Iris pigment epithelial cell (primary cell): ENCODE measurements at regions not wholly inside any gene's neighbourhood (a gene's known extent, or its start where the extent isn't known, plus 50 kb on each side); places are given as distances from the start of the nearest gene placed in this dataset.
A peak's percentile ranks its signal among the peaks of the same experiment; 100 is the strongest.
"Not testable (repeated sequence)": the region's sequence is repeated elsewhere in the genome, so short reads cannot be mapped to it uniquely, and the experiment has no call there.

Source experiments
- DNase-seq: peaks from one replicate; pipeline ENCODE4 v3.0.0-alpha.2; 2011; ENCODE audit warnings: low read depth

- no peak for DNase-seq
These were observed 50.2 kb upstream of the FAM174B start for GRCh38 chr15:92705764-92706163.

GRCh38 chr15:92706201-92706600, 50.6 kb upstream of the FAM174B start:
- no peak for DNase-seq

DNA sequence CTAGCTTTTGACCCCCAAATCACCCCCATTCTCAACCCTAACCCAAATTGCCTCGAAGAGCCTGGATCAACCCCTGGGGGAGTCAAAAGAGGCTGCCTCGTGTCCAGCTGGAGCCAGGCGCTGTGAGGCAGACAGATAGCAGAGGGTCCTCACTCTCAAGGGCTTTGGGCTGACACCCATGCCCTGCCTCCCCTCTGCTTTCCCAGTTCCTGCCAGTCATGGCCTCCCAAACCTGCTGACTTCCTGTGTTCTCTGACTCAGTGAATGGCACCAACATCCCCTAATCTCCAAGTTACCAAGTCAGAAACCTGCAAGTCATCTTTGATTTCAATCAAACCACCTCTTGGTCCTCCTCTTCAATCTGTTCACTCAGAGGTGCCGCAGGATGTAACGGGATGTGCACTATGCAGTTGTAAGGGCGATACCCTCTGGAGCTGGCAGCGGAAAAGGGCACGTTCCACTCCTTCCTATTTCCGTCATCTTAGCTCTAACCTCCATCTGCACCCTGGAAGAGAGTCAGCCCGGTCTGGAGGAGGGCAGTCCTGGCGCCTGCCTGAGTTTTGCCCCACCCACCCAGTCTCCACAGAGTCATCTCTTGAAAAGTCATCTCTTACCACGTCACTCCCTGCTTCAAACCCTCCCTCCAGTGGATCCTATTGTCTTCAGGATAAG, 52.4 kb upstream of the FAM174B start:
- DNase-seq, result no peak

- DNase-seq, result no peak
These were observed 53.1 kb upstream of the FAM174B start for GRCh38 chr15:92708635-92709034.

GRCh38 chr15:92709110-92709790, 53.7 kb upstream of the FAM174B start:
- DNase-seq, result no peak

GRCh38 chr15:92711457-92711831, 55.9 kb upstream of the FAM174B start:
- DNase-seq, result no peak

DNA sequence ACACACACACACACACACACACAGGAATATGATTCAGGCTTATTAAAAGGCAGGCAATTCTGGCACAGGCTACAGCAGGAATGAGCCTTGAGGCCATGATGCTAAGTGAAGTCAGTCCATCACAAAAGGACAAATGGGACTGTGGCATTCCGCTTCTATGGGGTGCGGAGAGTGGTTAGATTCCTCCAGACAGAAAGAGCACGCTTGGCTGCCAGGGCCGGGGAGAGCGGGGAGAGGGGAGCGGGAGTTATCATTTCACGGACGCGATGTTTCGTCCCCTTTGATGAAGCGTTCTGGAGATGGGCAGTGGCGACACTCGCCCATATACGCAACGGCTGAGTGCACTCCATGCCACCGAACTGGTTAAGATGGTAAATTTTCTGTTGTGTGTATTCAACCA, 58.5 kb upstream of the FAM174B start:
- peak; percentile 19 for DNase-seq

DNA sequence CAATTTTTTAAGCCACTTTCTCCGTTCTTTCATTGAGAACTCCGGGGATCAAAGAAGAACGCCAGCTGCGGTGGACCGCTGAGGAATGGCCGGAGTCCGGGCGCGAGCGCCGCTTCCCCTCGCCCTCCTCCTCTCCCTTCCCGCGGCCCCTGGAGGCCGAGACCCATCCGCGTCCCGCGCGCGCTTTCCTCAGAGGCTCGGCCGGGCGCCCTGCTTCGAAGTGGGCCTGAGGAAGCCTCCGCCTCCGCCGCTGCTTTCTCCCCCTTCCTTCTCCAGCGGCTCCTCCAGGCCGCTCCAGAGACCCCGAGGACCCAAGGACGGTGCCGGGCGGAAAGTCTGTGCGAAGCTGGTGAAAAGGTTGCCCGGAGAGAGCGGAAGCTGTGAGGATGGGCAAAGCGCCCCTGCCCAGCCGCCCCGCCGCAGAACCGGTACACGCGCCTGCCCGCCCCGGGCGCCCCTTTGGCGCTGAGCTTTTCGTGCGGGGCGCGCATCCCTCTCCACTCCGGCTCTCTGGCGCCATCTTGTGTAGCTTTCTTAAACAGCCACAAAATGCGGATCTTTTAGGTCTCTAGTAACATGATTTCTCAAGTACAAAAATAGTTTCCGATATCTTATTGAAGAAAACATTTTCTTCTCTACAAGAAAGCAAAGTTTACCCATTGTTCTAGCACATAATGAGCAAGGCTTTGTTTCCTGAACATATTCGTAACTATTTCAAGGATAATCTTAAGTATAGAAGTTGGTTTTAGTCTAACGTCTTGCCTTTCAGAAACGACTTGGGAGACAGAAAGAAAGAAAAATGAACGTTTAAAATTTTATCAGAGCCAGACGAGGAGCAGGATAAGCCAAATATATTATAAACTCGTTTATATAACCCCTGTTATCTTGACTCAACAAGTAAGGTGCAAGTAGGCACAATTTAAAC, 59.2 kb upstream of the FAM174B start:
- DNase-seq, result peak; percentile 62

GRCh38 chr15:92715758-92716157, 60.2 kb upstream of the FAM174B start:
- peak; percentile 54 for DNase-seq

- DNase-seq, result no peak
These were observed 63.4 kb upstream of the FAM174B start for GRCh38 chr15:92719021-92719420.

DNA sequence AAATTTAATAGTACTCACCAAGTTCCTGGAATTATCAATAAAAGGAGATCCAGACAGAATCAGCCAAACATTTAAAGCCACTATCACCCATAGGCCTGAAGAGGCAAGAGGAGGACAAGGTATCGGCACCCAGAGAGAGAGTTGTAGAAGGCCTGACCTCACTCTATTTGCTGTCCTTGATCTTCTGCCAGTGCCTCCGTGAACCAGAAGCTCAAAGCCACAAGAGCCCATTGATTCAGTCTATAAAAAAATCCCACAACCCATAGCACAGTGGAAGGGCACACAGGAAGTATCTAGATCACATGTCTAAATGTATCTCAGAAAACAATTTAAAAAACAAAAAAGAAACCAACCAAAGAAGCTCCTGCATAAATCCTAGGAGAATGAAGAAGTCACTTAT, 68.6 kb upstream of the FAM174B start:
- no peak for DNase-seq

GRCh38 chr15:92725171-92725570, 69.6 kb upstream of the FAM174B start:
- no peak for DNase-seq

DNA sequence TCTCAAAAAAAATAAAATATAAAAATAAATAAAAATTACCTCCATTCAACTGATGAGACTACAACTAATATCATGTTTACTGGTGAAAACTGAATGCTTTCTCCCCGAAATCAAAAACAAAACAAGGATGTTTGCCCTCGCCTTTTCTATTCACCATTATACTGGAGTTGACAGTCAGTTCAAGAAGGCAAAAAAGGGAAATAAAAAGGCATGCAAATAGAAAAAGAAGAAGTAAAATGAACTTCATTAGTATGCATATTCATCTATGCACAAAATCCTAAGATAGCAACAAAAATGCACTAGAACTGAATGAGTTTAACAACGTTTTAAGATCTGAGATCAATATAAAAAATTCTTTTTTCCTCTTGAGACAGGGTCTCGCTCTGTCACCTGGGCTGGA, 72.7 kb upstream of the FAM174B start:
- DNase-seq, result no peak

GRCh38 chr15:92733090-92733933, 77.7 kb upstream of the FAM174B start:
- no peak for DNase-seq

DNA sequence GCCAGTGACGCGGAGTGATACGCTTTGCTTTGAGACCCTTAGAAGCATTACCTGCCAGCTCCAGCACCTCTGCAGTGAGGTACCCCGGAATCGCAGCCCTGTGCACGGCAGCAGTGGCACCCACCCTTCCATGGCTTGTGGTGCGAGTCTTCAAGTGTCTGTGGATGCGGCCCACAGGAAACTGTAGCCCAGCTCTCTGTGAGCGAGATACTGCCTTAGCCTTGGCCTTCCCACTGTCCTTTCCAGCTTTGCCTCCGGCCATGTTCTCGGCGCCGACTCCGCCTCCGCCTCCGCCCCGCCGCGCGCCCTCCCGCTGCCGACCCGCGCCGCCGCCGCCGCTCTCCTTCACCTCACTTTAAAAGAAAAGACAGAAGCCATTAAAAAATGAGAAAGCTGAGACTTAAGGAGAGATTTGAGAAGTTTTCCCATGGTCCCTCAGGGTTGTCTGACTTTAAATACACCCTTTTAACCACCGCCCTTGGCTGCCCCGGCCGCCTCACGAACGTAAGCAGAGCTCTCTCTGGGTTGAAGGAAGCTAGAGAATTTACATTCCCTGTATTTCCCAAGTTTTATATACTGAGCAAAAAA, 78.5 kb upstream of the FAM174B start:
- peak; percentile 41 for DNase-seq

- DNase-seq, result not testable (repeated sequence)
These were observed 83.7 kb upstream of the FAM174B start for GRCh38 chr15:92739246-92739645.

DNA sequence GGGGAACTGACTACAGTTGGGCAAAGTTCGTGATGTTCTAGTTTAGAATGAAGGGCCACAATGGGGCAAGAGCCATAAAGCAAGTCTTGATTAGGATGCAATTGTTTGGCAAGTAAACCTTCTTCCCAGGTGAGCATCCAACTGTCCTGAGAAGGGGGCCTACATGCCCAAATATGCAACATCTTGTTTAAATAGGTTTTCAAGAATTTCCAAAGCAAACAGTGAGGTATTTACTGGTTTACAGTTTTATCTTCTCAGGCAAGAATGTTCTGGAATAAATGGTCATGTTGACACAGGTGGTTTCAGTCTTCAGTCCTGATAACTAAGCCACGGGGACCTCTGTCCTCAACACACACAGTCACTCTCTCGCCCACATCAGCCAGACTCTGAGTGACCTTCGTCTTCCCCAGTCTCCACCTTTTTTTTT, 90.3 kb upstream of the FAM174B start:
- DNase-seq, result no peak

DNA sequence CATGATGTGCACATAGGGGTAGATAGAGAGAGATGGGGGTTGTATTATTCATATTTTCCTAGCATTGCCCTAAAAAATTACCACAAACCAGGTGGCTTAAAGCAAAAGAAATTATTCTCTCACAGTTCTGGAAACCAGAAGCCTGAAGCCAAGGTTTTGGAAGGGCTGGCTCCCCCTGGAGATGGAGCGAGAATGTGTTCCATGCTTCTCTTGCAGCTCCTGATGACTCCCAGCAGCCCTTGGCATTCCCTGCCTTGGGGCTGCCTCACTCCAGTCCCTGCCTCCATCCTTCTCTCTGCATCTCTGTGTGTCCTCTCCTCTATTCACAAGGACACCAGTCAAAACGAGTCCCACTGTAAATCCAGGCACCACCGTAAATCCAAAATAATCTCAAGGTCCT, 91.5 kb upstream of the FAM174B start:
- DNase-seq, result no peak

- DNase-seq, result no peak
These were observed 93.6 kb upstream of the FAM174B start for GRCh38 chr15:92749216-92749615.

GRCh38 chr15:92749946-92750345, 94.4 kb upstream of the FAM174B start:
- DNase-seq, result no peak

GRCh38 chr15:92751528-92751927, 96.0 kb upstream of the FAM174B start:
- no peak for DNase-seq

DNA sequence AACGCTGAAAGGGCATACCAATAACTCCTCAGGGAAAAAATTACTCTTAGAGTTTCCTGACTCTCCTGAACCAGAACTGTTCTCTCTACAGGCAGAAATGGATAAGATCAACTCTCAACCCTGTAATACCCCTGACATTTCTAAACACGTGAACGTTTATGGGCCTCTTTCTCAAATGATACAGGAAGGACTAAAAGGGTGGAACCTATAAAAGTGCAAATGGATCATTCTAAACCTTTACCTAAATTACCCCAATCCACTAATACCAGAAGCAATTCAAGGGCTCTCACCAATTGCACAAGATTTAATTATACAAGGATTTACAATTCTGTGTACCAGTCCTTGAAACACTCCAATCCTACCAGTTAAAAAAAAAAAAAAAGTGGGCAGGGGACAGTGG, 98.0 kb upstream of the FAM174B start:
- no peak for DNase-seq
